ENCODE measurements at regions not wholly inside any gene's neighbourhood (a gene's known extent, or its start where the extent isn't known, plus 50 kb on each side); places are given as distances from the start of the nearest gene placed in this dataset.

DNA sequence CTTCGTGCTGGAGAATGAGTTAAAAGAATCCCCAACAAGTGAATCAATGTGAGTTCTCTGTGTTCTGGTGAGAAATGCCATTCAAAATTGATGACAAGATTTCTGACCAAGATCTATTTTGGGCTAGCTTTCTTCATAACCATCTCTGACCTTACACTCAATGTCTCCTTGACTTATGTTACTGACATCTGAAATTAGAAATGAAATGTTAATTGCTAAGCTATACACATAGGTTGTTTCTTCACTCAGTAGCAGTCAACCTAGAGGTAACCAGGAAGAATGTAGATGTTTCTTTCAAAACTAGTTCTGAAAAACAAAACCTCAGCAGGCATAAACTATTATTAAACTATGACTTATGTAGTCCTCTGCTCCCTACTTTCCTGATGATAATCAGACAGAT is 2220.7 kb upstream of the C9orf72 start:
- no peak overlapping the region for H3K56ac ChIP-seq (ENCODE audit: insufficient read length, low read depth, low read length)
- no peak overlapping the region for H2AFZ ChIP-seq (ENCODE audit: low read length)
- Mint-ChIP-seq H3K27ac (no peak overlapping the region), H3K36me3 (ENCODE audit: insufficient read depth in 1 of 3, low read depth in 3 of 3) (no peaks in the 10 kb centered on the region), H3K27me3 (ENCODE audit: low read depth) (no peaks in the 10 kb centered on the region; the same call in 1 of the 2 replicates), H3K4me1 (peaks cover 0 to under 1% of the 10 kb centered on the region in 2 experiments; a peak in 2 of 4 replicates), H3K9me3 (no peaks in the 10 kb centered on the region), H3K4me3 (no peak overlapping the region)
- no peaks in the 10 kb centered on the region for H3K27me3 ChIP-seq (ENCODE audit: insufficient read depth, low read length)
- no CpG with 5 or more reads among the region's 1 CpG for WGBS (ENCODE audit: extremely low coverage, insufficient read length, low lambda C conversion rate)
- no peak overlapping the region for H2AK5ac ChIP-seq (ENCODE audit: insufficient read length, low read length)
- H3K9me3 ChIP-seq (ENCODE audit: control insufficient read depth, low read depth, low read length), result no peaks in the 10 kb centered on the region
- no peak overlapping the region for H3K9ac ChIP-seq (ENCODE audit: extremely low read depth, insufficient read length, low read length)
- no peak overlapping the region for H4K5ac ChIP-seq (ENCODE audit: insufficient read length, low read depth, low read length)
- no peaks in the 10 kb centered on the region for H3K79me1 ChIP-seq (ENCODE audit: insufficient read depth, low read depth, low read length, poor library complexity, severe bottlenecking)
- no peak overlapping the region for H2BK5ac ChIP-seq (ENCODE audit: insufficient read length, low read length)
- H3K14ac ChIP-seq (ENCODE audit: insufficient read depth, low read length), result no peak overlapping the region
- no peak overlapping the region for H2BK12ac ChIP-seq (ENCODE audit: insufficient read length, low read depth, low read length)
- H3K18ac ChIP-seq (ENCODE audit: insufficient read length, low read depth, low read length), result no peak overlapping the region
- H4K8ac ChIP-seq (replicated peaks; ENCODE audit: insufficient read length, low read depth, low read length), result no peak overlapping the region
- no peak for DNase-seq
- no peaks in the 10 kb centered on the region for H3K79me2 ChIP-seq (ENCODE audit: insufficient read depth, low read length)
- H4K91ac ChIP-seq (ENCODE audit: insufficient read length, low read depth, low read length), result no peak overlapping the region
- no peaks in the 10 kb centered on the region for H3K23me2 ChIP-seq (ENCODE audit: insufficient read length, low read depth, low read length, poor library complexity, severe bottlenecking)
- H3T11ph ChIP-seq (ENCODE audit: low read length), result no peak overlapping the region
- no peaks in the 10 kb centered on the region for H4K20me1 ChIP-seq (ENCODE audit: control insufficient read depth, insufficient read depth, insufficient read length)
- TF ChIP-seq, protein P1, sequence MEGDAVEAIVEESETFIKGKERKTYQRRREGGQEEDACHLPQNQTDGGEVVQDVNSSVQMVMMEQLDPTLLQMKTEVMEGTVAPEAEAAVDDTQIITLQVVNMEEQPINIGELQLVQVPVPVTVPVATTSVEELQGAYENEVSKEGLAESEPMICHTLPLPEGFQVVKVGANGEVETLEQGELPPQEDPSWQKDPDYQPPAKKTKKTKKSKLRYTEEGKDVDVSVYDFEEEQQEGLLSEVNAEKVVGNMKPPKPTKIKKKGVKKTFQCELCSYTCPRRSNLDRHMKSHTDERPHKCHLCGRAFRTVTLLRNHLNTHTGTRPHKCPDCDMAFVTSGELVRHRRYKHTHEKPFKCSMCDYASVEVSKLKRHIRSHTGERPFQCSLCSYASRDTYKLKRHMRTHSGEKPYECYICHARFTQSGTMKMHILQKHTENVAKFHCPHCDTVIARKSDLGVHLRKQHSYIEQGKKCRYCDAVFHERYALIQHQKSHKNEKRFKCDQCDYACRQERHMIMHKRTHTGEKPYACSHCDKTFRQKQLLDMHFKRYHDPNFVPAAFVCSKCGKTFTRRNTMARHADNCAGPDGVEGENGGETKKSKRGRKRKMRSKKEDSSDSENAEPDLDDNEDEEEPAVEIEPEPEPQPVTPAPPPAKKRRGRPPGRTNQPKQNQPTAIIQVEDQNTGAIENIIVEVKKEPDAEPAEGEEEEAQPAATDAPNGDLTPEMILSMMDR (conservative IDR thresholded peaks at IDR 0.05), result no peak
- H3K23ac ChIP-seq (ENCODE audit: insufficient read length, low read depth, low read length), result no peak overlapping the region
- no peak overlapping the region for H2BK15ac ChIP-seq (ENCODE audit: low read depth, low read length)
- no peak overlapping the region for H2BK20ac ChIP-seq (ENCODE audit: low read depth, low read length, poor library complexity, severe bottlenecking)
- H3K27ac ChIP-seq (ENCODE audit: insufficient read length, low read depth, low read length), result no peak overlapping the region
- no peak overlapping the region for H3K4me2 ChIP-seq (ENCODE audit: insufficient read depth, insufficient read length, low read length)
- no peak overlapping the region for H2BK120ac ChIP-seq (ENCODE audit: low read depth, low read length, poor library complexity, severe bottlenecking)
- H3K4me1 ChIP-seq (ENCODE audit: insufficient read depth, low read length), result no peaks in the 10 kb centered on the region
- H3K4ac ChIP-seq (ENCODE audit: low read depth, low read length), result no peak overlapping the region

All from H9 (cell line).